ENCODE measurements at regions not wholly inside any gene's neighbourhood (a gene's known extent, or its start where the extent isn't known, plus 50 kb on each side); places are given as distances from the start of the nearest gene placed in this dataset.

DNA sequence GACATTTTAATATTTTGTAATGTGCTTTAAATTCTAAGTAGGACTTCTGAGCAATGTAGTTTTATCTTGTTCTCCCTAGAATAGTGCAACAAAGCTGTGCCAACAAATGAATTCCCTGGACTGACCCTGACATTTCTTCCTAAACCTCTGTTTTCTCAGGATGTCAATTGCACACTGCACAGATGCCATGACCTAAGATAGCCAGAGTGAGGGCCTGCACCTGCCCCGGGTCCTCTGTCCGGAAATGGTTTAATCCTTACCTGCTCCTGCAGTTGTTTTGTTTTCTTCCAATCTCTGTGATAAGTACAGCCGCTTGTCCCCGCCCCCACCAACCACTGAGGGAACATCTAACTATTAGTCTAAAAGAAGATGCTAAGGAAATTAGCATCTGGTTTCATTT lies 831.5 kb downstream of the GALC start:
- Mint-ChIP-seq H3K4me1 (ENCODE audit: unreplicated experiment) (peaks cover 3% of the 10 kb centered on the region), H3K9me3 (ENCODE audit: unreplicated experiment) (no peaks in the 10 kb centered on the region), H3K36me3 (ENCODE audit: unreplicated experiment) (no peaks in the 10 kb centered on the region), H3K27me3 (ENCODE audit: unreplicated experiment) (peaks cover 5% of the 10 kb centered on the region), H3K27ac (ENCODE audit: unreplicated experiment) (no peak overlapping the region), H3K4me3 (ENCODE audit: unreplicated experiment) (no peak overlapping the region)
- no peak for DNase-seq (ENCODE audit: extremely low spot score, unreplicated experiment)
- TF ChIP-seq, protein P1, sequence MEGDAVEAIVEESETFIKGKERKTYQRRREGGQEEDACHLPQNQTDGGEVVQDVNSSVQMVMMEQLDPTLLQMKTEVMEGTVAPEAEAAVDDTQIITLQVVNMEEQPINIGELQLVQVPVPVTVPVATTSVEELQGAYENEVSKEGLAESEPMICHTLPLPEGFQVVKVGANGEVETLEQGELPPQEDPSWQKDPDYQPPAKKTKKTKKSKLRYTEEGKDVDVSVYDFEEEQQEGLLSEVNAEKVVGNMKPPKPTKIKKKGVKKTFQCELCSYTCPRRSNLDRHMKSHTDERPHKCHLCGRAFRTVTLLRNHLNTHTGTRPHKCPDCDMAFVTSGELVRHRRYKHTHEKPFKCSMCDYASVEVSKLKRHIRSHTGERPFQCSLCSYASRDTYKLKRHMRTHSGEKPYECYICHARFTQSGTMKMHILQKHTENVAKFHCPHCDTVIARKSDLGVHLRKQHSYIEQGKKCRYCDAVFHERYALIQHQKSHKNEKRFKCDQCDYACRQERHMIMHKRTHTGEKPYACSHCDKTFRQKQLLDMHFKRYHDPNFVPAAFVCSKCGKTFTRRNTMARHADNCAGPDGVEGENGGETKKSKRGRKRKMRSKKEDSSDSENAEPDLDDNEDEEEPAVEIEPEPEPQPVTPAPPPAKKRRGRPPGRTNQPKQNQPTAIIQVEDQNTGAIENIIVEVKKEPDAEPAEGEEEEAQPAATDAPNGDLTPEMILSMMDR (IDR thresholded peaks at IDR 0.05), result no peak

DNA sequence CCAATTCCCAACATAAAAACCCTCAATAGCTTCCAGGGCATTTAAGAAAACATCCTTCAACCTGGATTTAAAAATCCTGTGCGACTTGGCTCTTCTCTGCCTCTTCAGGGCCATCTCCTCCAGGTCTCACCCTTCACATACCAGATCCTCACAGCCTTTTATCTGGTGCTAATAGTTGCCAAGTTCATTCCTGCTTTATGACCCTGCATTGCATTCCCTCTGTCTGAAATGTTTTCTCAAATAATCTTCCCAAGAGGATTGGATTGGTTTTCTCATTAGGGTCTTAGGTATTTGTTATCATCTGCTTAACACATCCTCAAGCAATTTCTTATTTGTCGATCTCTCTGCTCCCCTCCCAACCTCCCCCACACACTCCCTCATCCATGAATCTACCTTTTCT lies 832.0 kb downstream of the GALC start:
- H3K36me3 Mint-ChIP-seq (ENCODE audit: unreplicated experiment), result no peaks in the 10 kb centered on the region
- no peaks in the 10 kb centered on the region for H3K9me3 Mint-ChIP-seq (ENCODE audit: unreplicated experiment)
- H3K27me3 Mint-ChIP-seq (ENCODE audit: unreplicated experiment), result peaks cover 5% of the 10 kb centered on the region
- H3K27ac Mint-ChIP-seq (ENCODE audit: unreplicated experiment), result no peak overlapping the region
- no peak for DNase-seq (ENCODE audit: extremely low spot score, unreplicated experiment)
- H3K4me1 Mint-ChIP-seq (ENCODE audit: unreplicated experiment), result peaks cover 3% of the 10 kb centered on the region
- TF ChIP-seq, protein P1 (IDR thresholded peaks at IDR 0.05), result no peak
- H3K4me3 Mint-ChIP-seq (ENCODE audit: unreplicated experiment), result no peak overlapping the region

DNA sequence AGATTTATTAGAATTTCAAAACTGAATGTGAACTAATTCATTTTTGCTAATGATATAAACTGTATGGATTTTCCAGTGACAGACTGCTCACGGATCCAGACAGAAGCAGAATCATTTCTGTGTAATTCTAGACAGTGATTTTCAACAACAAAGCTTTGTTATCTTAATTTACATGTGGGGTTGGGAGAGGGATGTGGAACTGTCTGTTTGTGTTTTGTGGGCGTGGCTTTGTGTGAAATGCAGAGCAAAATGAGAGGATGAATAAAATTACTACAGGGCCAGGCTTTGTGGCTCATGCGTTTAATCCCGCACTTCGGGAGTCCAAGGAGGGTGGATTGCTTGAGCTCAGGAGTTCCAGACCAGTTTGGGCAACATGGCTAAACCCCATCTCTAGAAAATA lies 834.7 kb downstream of the GALC start:
- H3K4me1 Mint-ChIP-seq (ENCODE audit: unreplicated experiment), result peaks cover 11% of the 10 kb centered on the region
- H3K27ac Mint-ChIP-seq (ENCODE audit: unreplicated experiment), result no peak overlapping the region
- TF ChIP-seq, protein P1 (IDR thresholded peaks at IDR 0.05), result no peak
- H3K4me3 Mint-ChIP-seq (ENCODE audit: unreplicated experiment), result no peak overlapping the region
- no peaks in the 10 kb centered on the region for H3K9me3 Mint-ChIP-seq (ENCODE audit: unreplicated experiment)
- H3K27me3 Mint-ChIP-seq (ENCODE audit: unreplicated experiment), result no peaks in the 10 kb centered on the region
- DNase-seq (ENCODE audit: extremely low spot score, unreplicated experiment), result no peak
- H3K36me3 Mint-ChIP-seq (ENCODE audit: unreplicated experiment), result no peaks in the 10 kb centered on the region

DNA sequence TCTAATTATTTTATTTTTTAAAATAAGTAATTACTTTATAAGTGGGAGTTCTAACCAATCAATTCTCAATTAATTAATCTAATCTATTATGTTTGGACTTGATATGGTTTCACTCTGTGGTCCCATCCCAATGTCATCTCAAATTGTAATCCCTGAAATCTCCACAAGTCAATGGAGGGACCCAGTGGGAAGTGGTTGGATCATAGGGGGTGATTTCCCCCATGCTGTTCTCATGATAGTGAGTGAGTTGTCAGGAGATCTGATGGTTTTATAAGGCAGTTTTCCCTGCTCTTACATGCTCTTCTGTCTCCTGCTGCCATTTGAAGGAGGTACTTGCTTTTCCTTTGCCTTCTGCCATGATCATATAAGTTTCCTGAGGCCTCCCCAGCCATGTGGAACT lies 836.1 kb downstream of the GALC start:
- no peak overlapping the region for H3K4me3 Mint-ChIP-seq (ENCODE audit: unreplicated experiment)
- no peaks in the 10 kb centered on the region for H3K9me3 Mint-ChIP-seq (ENCODE audit: unreplicated experiment)
- H3K4me1 Mint-ChIP-seq (ENCODE audit: unreplicated experiment), result peaks cover 12% of the 10 kb centered on the region
- no peak for DNase-seq (ENCODE audit: extremely low spot score, unreplicated experiment)
- TF ChIP-seq, protein P1 (IDR thresholded peaks at IDR 0.05), result no peak
- no peak overlapping the region for H3K27ac Mint-ChIP-seq (ENCODE audit: unreplicated experiment)
- H3K36me3 Mint-ChIP-seq (ENCODE audit: unreplicated experiment), result no peaks in the 10 kb centered on the region
- H3K27me3 Mint-ChIP-seq (ENCODE audit: unreplicated experiment), result no peaks in the 10 kb centered on the region

DNA sequence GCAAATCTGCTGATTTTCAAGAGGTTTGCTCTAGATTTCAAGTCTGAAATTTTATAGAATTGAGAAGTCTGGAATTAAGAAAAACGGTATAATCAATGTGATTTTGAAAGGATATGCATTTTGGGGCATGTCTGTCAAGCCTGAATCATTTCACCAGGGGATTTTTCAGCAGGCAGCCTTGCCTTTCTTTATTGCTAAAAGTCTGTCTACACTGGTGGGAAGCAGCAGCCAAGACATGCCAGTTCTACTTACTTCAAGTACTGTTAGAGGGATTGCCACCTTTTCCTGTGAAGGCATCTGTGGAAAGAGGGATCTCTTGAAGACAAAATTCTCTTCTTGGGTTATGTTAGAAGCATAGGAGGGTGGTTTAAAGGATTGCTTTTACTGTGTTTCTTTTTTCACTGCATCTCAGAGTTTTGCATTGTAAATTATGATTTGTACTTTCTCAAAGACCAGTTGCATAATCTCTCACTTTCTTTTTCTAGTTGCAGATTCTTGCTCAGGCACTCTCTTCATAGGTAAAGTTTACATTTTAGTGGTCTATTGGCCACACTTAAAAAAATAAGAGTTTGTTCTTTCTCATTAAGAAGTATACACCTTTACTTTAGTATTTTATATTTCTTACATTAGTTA lies 837.0 kb downstream of the GALC start:
- H3K36me3 Mint-ChIP-seq (ENCODE audit: unreplicated experiment), result no peaks in the 10 kb centered on the region
- no peaks in the 10 kb centered on the region for H3K27me3 Mint-ChIP-seq (ENCODE audit: unreplicated experiment)
- H3K27ac Mint-ChIP-seq (ENCODE audit: unreplicated experiment), result no peak overlapping the region
- TF ChIP-seq, protein P1 (IDR thresholded peaks at IDR 0.05), result no peak
- DNase-seq (ENCODE audit: extremely low spot score, unreplicated experiment), result no peak
- H3K4me1 Mint-ChIP-seq (ENCODE audit: unreplicated experiment), result peaks cover 10% of the 10 kb centered on the region
- H3K4me3 Mint-ChIP-seq (ENCODE audit: unreplicated experiment), result no peak overlapping the region
- H3K9me3 Mint-ChIP-seq (ENCODE audit: unreplicated experiment), result no peaks in the 10 kb centered on the region

Data from osteocyte (in vitro differentiated cells).